Midbrain (tissue), 1 donor: ENCODE measurements at regions not wholly inside any gene's neighbourhood (a gene's known extent, or its start where the extent isn't known, plus 50 kb on each side); places are given as distances from the start of the nearest gene placed in this dataset.
"Not testable (repeated sequence)": the region's sequence is repeated elsewhere in the genome, so short reads cannot be mapped to it uniquely, and the experiment has no call there.

Source experiments
- DNase-seq: peaks from one replicate; lab custom pipeline; 2025; lab: John Stamatoyannopoulos, UW

DNA sequence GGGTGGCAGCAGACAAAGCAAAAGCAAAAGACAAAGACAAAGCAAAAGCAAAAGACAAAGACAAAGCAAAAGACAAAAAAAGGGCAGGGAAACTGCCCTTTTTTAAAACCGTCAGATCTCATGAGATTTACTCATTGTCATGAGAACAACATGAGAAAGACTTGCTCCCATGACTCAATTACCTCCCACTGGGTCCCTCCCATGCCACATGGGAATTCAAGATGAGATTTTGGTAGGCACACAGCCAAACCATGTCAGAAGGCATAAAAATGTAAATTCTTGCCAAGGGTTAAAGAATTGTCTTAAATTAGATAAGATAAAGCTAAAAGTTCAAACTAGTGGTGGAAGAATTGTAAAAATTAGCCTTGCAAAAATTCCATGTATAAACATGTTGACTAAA lies 419.7 kb downstream of the TRAM1L1 start:
- DNase-seq = no peak

- no peak for DNase-seq
These were observed 421.2 kb downstream of the TRAM1L1 start for GRCh38 chr4:116664198-116664597.

DNA sequence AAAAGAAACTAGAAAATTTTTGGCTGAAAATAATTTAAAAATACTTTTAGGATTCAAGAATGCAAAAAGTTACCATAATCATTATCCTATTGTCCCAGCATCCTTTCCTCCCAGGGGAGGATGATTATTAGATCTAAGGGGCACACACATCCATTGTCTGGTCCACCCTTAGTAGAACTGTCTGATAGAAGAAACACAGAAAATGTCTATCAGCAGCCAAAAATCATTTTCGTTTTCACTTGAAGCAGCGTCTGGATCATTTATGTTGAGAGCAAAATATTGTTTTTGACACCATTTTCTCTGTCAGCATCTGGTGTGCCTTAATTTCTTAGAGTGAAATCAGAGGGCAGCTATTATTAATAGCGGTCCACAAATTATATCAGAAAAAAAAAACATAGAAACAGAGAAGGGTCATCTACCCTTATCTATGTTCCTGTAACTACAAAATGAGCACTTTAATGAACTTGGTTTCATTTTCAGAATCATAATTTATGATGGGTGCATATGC lies 446.3 kb downstream of the TRAM1L1 start:
- no peak for DNase-seq

- DNase-seq = no peak
These were observed 446.8 kb downstream of the TRAM1L1 start for GRCh38 chr4:116638592-116638991.

DNA sequence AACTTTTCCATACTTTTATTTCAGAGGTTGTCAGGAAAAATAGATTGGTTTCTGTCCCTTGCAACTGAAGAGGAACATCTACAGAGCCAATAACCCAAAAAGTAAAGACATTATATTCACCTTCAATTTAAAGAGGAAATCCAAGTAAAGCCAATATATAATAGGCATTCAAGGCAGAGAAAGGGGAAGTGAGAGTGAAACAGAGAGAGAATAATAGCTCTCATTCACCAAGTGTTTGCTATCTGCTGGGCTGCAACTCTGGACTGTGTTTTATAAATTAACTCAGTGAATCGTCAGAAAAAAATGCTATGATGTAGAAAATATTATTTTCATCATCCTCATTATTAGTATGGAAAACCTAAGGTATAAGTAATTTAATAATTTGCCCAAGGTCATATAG lies 448.5 kb downstream of the TRAM1L1 start:
- DNase-seq = no peak

- DNase-seq = no peak
These were observed 453.1 kb downstream of the TRAM1L1 start for GRCh38 chr4:116632269-116632668.

DNA sequence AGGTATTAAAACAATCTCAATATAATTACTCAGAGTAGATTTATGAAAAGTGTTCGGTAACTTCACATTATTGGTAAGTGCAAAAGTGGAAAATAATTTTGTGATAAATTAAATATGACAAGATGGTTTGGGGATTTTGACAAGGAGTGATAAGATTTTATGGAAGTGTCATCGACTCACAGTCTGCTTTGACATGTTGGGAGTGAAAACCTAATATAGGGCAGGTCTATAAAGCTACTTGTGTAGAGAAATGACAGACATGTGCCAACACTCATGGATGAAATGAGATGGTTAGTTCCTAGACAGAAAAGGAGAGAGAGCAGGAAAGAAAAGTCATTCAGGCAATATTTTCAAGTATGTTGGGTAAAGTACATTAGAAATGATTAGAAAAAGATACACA lies 456.8 kb downstream of the TRAM1L1 start:
- DNase-seq = no peak

DNA sequence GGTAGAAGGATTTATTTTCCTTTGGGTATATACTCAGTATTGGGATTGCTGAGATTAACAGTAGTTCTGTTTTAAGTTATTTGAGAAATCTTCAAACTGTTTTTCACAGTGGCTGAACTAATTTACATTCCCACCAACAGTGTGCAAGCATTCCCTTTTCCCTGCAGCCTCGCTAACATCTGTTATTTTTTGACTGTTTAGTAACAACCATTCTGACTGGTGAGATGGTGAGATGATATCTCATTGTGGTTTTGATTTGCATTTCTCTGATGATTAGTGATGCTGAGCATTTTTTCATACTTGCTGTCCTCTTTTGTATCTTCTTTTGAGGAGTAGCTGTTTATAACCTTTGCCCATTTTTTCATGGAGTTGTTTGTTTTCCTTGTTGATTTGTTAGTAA lies 457.8 kb downstream of the TRAM1L1 start:
- no peak for DNase-seq

DNA sequence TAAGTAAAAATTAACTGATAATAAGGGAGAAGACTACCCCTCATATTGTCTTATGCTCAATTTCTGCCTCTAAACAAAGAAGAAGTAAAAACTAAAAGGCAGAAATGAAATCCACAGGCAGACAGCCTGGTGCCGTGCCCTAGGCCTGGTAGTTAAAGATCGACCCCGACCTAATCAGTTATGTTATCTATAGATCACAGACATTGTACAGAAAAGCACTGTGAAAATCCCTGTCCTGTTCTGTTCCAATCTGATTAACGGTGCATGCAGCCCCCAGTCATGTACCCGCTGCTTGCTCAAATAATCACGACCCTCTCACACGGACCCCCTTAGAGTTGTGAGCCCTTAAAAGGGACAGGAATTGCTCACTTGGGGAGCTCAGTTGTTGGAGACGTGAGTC lies 465.9 kb downstream of the TRAM1L1 start:
- DNase-seq = not testable (repeated sequence)

- no peak for DNase-seq
These were observed 466.7 kb downstream of the TRAM1L1 start for GRCh38 chr4:116618638-116619037.

GRCh38 chr4:116603096-116603495 lies 482.3 kb downstream of the TRAM1L1 start:
- no peak for DNase-seq

- no peak for DNase-seq
These were observed 485.5 kb downstream of the TRAM1L1 start for GRCh38 chr4:116599859-116600258.

DNA sequence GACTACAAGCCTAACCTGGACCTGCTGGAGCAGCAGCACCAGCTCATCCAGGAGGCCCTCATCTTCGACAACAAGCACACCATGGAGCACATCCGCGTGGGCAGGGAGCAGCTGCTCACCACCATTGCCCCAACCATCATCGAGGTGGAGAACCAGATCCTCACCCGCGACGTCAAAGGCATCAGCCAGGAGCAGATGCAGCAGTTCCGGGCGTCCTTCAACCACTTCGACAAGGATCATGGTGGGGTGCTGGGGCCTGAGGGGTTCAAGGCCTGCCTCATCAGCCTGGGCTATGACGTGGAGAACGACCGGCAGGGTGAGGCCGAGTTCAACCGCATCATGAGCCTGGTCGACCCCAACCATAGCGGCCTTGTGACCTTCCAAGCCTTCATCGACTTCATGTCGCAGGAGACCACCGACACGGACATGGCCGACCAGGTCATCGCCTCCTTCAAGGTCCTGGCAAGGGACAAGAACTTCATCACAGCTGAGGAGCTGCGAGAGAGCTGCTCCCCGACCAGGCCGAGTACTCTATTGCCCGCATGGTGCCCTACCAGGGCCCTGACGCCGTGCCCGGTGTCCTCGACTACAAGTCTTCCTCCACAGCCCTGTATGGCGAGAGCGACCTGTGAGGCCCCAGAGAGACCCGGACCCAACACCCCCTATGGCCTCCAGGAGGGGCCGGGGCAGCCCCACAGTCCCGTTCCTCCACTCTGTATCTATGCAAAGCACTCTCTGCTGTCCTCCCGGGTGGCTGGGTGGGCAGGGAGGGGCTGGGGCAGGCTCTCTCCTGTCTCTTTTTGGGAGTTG lies 486.2 kb downstream of the TRAM1L1 start:
- DNase-seq = no peak

DNA sequence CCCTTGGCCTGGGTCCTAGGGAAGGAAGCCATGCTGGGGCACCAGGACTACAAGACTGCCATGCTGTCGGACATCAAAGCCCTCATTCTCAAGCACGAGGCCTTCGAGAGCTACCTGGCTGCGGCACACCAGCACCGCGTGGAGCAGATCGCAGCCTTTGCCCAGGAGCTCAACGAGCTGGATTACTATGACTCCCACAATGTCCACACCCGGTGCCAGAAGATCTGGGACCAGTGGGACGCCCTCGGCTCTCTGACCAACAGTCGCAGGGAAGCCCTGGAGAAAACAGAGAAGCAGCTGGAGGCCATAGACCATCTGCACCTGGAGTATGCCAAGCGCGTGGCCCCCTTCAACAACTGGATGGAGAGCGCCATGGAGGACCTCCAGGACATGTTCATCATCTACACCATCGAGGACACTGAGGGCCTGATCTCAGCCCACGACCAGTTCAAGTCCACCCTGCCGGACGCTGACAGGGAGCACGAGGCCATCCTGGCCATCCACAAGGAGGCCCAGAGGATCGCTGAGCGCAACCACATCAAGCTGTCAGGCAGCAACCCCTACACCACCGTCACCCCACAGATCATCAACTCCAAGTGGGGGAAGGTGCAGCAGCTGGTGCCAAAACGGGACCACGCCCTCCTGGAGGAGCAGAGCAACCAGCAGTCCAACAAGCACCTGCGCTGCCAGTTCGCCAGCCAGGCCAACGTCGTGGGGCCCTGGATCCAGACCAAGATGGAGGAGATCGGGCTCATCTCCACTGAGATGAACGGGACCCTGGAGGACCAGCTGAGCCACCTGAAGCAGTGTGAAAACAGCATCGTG lies 487.0 kb downstream of the TRAM1L1 start:
- DNase-seq = no peak

GRCh38 chr4:116590648-116591047 lies 494.7 kb downstream of the TRAM1L1 start:
- DNase-seq = no peak

DNA sequence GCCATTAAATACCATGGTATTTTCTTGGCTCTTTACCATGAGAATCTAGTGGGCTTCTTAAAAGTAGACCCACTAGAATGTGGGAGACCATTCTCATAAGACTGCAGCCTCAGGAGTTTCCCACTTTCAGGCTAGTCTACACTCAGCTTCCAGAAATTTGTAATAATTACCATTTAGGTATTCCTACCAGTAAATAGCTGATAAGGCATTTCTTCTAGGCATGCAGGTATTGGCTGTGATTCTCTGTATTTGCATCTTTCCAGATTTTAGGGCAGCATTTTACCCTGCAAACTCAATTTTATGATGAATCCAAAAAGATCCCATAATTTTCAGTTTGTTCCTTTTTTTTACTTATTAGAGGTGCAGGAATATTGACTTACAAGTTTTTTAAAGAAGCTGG lies 496.6 kb downstream of the TRAM1L1 start:
- DNase-seq = no peak

- DNase-seq = no peak
These were observed 500.1 kb downstream of the TRAM1L1 start for GRCh38 chr4:116585246-116585645.

DNA sequence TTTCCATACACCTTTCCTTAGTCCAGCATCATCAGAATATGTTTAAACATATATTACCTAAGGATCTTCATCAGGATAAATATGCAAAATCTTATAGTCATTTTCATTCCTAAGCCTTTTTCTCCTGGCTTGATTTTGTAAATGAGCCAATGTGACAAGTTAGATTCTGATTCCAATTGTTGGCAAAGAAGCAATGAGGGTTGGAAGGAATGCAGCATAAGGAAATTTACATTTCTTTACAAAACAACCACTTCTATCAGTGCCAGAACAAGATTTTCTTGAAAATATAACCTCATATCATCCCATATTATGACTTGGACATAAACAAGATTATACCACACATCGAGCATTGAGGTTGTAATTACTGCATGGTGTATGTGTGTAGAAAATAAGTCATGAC lies 508.1 kb downstream of the TRAM1L1 start:
- no peak for DNase-seq

DNA sequence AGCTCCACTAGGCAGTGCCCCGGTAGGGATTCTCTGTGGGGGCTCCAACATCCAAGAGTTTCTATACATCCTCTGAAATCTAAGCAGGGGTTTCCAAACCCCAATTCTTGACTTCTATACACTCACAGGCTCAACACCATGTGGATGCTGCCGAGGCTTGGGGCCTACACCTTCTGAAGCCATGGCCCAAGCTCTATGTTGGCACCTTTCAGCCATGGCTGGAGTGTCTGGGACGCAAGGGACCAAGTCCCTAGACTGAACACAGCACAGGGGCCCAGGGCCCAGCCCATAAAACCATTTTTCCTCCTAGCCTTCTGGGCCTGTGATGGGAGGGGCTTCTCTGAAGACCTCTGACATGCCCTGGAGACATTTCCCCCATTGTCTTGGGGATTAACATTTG lies 511.8 kb downstream of the TRAM1L1 start:
- no peak for DNase-seq

- DNase-seq = no peak
These were observed 523.6 kb downstream of the TRAM1L1 start for GRCh38 chr4:116561768-116562167.

DNA sequence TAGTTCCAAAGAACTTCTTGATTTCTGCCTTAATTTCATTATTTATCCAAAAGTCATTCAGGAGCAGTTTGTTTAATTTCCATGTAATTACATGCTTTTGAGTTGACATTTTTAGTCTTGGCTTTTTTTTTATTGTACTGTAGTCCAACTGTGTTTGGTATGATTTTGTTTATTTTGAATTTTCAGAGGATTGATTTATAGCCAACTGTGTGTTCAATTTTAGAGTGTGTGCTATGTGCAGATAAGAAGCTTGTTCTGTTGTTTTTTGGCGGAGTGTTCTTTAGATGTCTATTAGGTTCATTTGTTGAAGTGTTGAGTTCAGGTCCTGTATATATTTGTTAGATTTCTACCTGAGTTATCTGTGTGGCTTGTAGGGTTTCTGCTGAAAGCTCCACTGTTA lies 533.6 kb downstream of the TRAM1L1 start:
- DNase-seq = no peak

DNA sequence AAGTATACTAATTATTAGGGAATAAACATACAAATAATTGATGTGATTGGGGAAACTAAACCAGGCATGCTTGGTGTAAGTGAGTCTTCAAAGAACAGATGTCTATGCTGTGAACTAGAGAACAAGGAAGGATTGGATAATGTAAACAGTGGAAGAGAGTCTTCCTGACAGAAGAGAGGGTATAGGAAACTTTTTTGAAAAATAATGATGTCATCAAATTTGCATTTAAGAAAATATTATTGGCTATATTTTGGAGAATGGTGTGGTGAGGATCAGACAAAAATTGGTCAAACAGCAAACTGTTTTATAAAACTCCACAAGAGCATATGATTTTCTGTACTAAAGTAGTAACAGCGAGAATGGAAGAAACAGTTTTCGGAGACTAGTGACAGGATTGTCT lies 537.7 kb downstream of the TRAM1L1 start:
- DNase-seq = no peak

DNA sequence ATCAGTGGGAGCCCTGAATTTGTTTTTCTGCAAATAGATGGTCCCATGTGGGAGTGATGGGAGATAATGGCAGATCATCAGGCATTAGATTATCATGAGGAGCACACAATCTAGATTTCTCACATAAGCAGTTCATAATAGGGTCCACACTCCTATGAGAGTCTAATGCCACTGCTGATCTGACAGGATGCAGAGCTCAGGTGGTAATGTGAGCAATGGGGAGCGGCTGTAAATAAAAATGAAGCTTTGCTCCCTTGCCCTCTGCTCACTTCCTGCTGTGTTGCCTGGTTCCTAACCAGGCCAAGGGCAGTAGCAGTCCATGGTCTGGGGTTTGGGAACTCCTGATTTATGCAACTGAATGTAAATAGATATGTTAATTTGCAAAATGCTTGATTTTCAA lies 538.6 kb downstream of the TRAM1L1 start:
- no peak for DNase-seq
